ENCODE measurements at regions not wholly inside any gene's neighbourhood (a gene's known extent, or its start where the extent isn't known, plus 50 kb on each side); places are given as distances from the start of the nearest gene placed in this dataset.

GRCh38 chr3:87494264-87494663, 217.9 kb upstream of the POU1F1 start:
- TF ChIP-seq, protein P1, sequence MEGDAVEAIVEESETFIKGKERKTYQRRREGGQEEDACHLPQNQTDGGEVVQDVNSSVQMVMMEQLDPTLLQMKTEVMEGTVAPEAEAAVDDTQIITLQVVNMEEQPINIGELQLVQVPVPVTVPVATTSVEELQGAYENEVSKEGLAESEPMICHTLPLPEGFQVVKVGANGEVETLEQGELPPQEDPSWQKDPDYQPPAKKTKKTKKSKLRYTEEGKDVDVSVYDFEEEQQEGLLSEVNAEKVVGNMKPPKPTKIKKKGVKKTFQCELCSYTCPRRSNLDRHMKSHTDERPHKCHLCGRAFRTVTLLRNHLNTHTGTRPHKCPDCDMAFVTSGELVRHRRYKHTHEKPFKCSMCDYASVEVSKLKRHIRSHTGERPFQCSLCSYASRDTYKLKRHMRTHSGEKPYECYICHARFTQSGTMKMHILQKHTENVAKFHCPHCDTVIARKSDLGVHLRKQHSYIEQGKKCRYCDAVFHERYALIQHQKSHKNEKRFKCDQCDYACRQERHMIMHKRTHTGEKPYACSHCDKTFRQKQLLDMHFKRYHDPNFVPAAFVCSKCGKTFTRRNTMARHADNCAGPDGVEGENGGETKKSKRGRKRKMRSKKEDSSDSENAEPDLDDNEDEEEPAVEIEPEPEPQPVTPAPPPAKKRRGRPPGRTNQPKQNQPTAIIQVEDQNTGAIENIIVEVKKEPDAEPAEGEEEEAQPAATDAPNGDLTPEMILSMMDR (optimal IDR thresholded peaks at IDR 0.05 in 1 of 3, IDR thresholded peaks at IDR 0.05 in 1 of 3, conservative IDR thresholded peaks at IDR 0.05 in 1 of 3; ENCODE audit: extremely low read depth in 1 of 3, insufficient read depth in 2 of 3, low read length in 3 of 3), result no peak
- no peak for TF ChIP-seq EZH2 (IDR thresholded peaks at IDR 0.05; ENCODE audit: low read length)

All from keratinocyte (primary cell).